H1 (cell line): ENCODE measurements at regions not wholly inside any gene's neighbourhood (a gene's known extent, or its start where the extent isn't known, plus 50 kb on each side); places are given as distances from the start of the nearest gene placed in this dataset.

Experiments used
- EP300 ChIP-seq, 2 experiments: IDR thresholded peaks; 1 replicate in 1 of 2; 2 replicates in 1 of 2; pipeline ENCODE4 v1.6.1; 2011 to 2012; ENCODE audit warnings: low read depth in 2 of 2, low read length in 2 of 2, mild to moderate bottlenecking in 2 of 2, borderline replicate concordance in 1 of 2, inconsistent platforms in 1 of 2, moderate library complexity in 1 of 2
- MAFK ChIP-seq: IDR thresholded peaks from 2 replicates; pipeline ENCODE4 v1.6.1; 2012; ENCODE audit warnings: low read depth, mild to moderate bottlenecking, improper control_type of control experiment, low read length
- SAP30 ChIP-seq: fragments of 300-600 bp; sonication (generic); IDR thresholded peaks from 2 replicates; pipeline ENCODE4 v1.7.1; 2012; ENCODE audit warnings: low read length, moderate library complexity, mild to moderate bottlenecking, inconsistent platforms; ENCODE audit not compliant: insufficient read depth, insufficient replicate concordance

- TF ChIP-seq EP300 (IDR thresholded peaks at IDR 0.05; ENCODE audit: borderline replicate concordance in 1 of 2, low read depth in 2 of 2, low read length in 2 of 2) (no peak), SAP30 (no peak), MAFK (no peak)
These were observed 737.6 kb downstream of the TRIML1 start (continued) for GRCh38 chr4:188876881-188877280.
